ENCODE measurements at regions not wholly inside any gene's neighbourhood (a gene's known extent, or its start where the extent isn't known, plus 50 kb on each side); places are given as distances from the start of the nearest gene placed in this dataset.

- FAIRE-seq = no peak
- WGBS (ENCODE audit: missing lambda C conversion rate) = 87% methylated on average over 1 of the region's 1 CpG
- DNase-seq (ENCODE audit: low read depth in 1 of 2, low spot score in 1 of 2) = no peak
- Histone ChIP-seq H3K4me1 (no peaks in the 10 kb centered on the region), H3K4me2 (no peak overlapping the region), H3K9me3 (no peaks in the 10 kb centered on the region), H3K4me3 (no peak overlapping the region), H3K27ac (no peak overlapping the region)
- ChIA-PET POLR2A (no interaction called here), CTCF (no interaction called here)
- no peak for TF ChIP-seq POLR2A (IDR thresholded peaks at IDR 0.05; ENCODE audit: low read length)
- TF ChIP-seq E2F6 (IDR thresholded peaks at IDR 0.05; ENCODE audit: borderline replicate concordance, low read depth) = no peak
- TF ChIP-seq KDM1A (IDR thresholded peaks at IDR 0.05; ENCODE audit: low read depth) = no peak
- TF ChIP-seq PHF8 (IDR thresholded peaks at IDR 0.05; ENCODE audit: borderline replicate concordance, low read depth) = no peak
- TF ChIP-seq BHLHE40 (IDR thresholded peaks at IDR 0.05; ENCODE audit: low read depth, low read length) = no peak
- TF ChIP-seq RFX5 (IDR thresholded peaks at IDR 0.05) = no peak
- no peak for TF ChIP-seq RCOR1 (IDR thresholded peaks at IDR 0.05; ENCODE audit: low read depth, low read length)
- no peak for ATAC-seq
These were observed 244.1 kb upstream of the MTNR1B start for GRCh38 chr11:92725352-92725751.

- DNase-seq (ENCODE audit: low read depth in 1 of 2, low spot score in 1 of 2) (no peak), FAIRE-seq (no peak), ATAC-seq (no peak)
- Histone ChIP-seq H3K4me2 (no peak overlapping the region), H3K4me3 (no peak overlapping the region), H3K4me1 (no peaks in the 10 kb centered on the region), H3K9me3 (no peaks in the 10 kb centered on the region), H3K27ac (no peak overlapping the region)
- ChIA-PET POLR2A (no interaction called here), CTCF (no interaction called here)
- TF ChIP-seq CHD2 (IDR thresholded peaks at IDR 0.05; ENCODE audit: low read length, partially characterized antibody) = no peak
- TF ChIP-seq TP53 (CRISPR knock-in tag; IDR thresholded peaks at IDR 0.05) = no peak
- WGBS (ENCODE audit: missing lambda C conversion rate) = 15% methylated on average over 2 of the region's 2 CpGs
These were observed 242.3 kb upstream of the MTNR1B start for GRCh38 chr11:92727123-92727522.

- DNase-seq (ENCODE audit: low read depth in 1 of 2, low spot score in 1 of 2) (no peak), FAIRE-seq (no peak), ATAC-seq (no peak)
- POLR2A ChIA-PET = no interaction called here
- H3K4me1 ChIP-seq = no peaks in the 10 kb centered on the region
- no peak for TF ChIP-seq MAX (IDR thresholded peaks at IDR 0.05)
- no peak for TF ChIP-seq HOXB5 (CRISPR knock-in tag; IDR thresholded peaks at IDR 0.05)
- 28% methylated on average over 5 of the region's 5 CpGs for WGBS (ENCODE audit: missing lambda C conversion rate)
- H3K9me3 ChIP-seq = no peaks in the 10 kb centered on the region
- CTCF ChIA-PET = no interaction called here
- H3K4me3 ChIP-seq = no peak overlapping the region
- no peak overlapping the region for H3K27ac ChIP-seq
- H3K4me2 ChIP-seq = no peak overlapping the region
These were observed 241.7 kb upstream of the MTNR1B start for GRCh38 chr11:92727769-92728168.

- H3K4me3 ChIP-seq = no peak overlapping the region
- ChIA-PET POLR2A (no interaction called here), CTCF (no interaction called here)
- WGBS (ENCODE audit: missing lambda C conversion rate) = 57% methylated on average over 3 of the region's 3 CpGs
- no peak overlapping the region for H3K27ac ChIP-seq
- H3K4me2 ChIP-seq = no peak overlapping the region
- no peaks in the 10 kb centered on the region for H3K9me3 ChIP-seq
- FAIRE-seq (no peak), ATAC-seq (no peak), DNase-seq (ENCODE audit: low read depth in 1 of 2, low spot score in 1 of 2) (no peak)
- no peaks in the 10 kb centered on the region for H3K4me1 ChIP-seq
- TF ChIP-seq RARB (CRISPR knock-in tag; IDR thresholded peaks at IDR 0.05) (no peak), POLR2AphosphoS2 (conservative IDR thresholded peaks at IDR 0.05; ENCODE audit: low read length) (no peak), BCL3 (IDR thresholded peaks at IDR 0.05) (no peak), NPAS2 (CRISPR knock-in tag; IDR thresholded peaks at IDR 0.05; ENCODE audit: borderline replicate concordance) (no peak), MYC (IDR thresholded peaks at IDR 0.05; ENCODE audit: borderline replicate concordance, low read length) (no peak), BHLHE40 (IDR thresholded peaks at IDR 0.05; ENCODE audit: low read depth, low read length) (no peak), HOXA7 (CRISPR knock-in tag; IDR thresholded peaks at IDR 0.05) (no peak), ESRRA (IDR thresholded peaks at IDR 0.05; ENCODE audit: borderline replicate concordance, low read length) (no peak), HES2 (IDR thresholded peaks at IDR 0.05) (no peak), CTCF (IDR thresholded peaks at IDR 0.05) (no peak), ZSCAN20 (CRISPR knock-in tag; IDR thresholded peaks at IDR 0.05) (no peak), HOXB13 (CRISPR knock-in tag; IDR thresholded peaks at IDR 0.05; ENCODE audit: low read depth) (no peak), HMGXB4 (CRISPR knock-in tag; IDR thresholded peaks at IDR 0.05; ENCODE audit: borderline replicate concordance) (no peak)
These were observed 240.8 kb upstream of the MTNR1B start for GRCh38 chr11:92728628-92729027.
